Mucosa of rectum (tissue), 2 donors: ENCODE measurements at regions not wholly inside any gene's neighbourhood (a gene's known extent, or its start where the extent isn't known, plus 50 kb on each side); places are given as distances from the start of the nearest gene placed in this dataset.

ENCODE experiments used
- H3K27ac ChIP-seq, 2 donors: one replicate each; pipeline ENCODE4 v1.7.0; 2013; ENCODE audit warnings: inconsistent platforms in 2 of 2, low read depth in 2 of 2, low read length in 2 of 2
- H3K27me3 ChIP-seq, 2 donors: one replicate each; pipeline ENCODE4 v1.7.0; 2013; ENCODE audit warnings: low read length in 2 of 2; ENCODE audit not compliant: control insufficient read depth in 2 of 2, insufficient read depth in 2 of 2
- H3K36me3 ChIP-seq, 2 donors: one replicate each; pipeline ENCODE4 v1.7.0; 2013; ENCODE audit warnings: low read length in 2 of 2; ENCODE audit not compliant: control insufficient read depth in 2 of 2, insufficient read depth in 2 of 2
- H3K4me1 ChIP-seq, 2 donors: one replicate each; pipeline ENCODE4 v1.7.0; 2013; ENCODE audit warnings: low read length in 2 of 2, mild to moderate bottlenecking in 1 of 2; ENCODE audit not compliant: control insufficient read depth in 2 of 2, insufficient read depth in 2 of 2
- H3K4me3 ChIP-seq, 2 donors: one replicate each; pipeline ENCODE4 v1.7.0; 2013; ENCODE audit warnings: low read length in 2 of 2
- H3K9ac ChIP-seq, 2 donors: one replicate each; pipeline ENCODE4 v1.7.0; 2013; ENCODE audit warnings: low read length in 2 of 2, low read depth in 1 of 2, mild to moderate bottlenecking in 1 of 2
- H3K9me3 ChIP-seq, 2 donors: one replicate each; pipeline ENCODE4 v1.7.0; 2013; ENCODE audit warnings: low read length in 2 of 2; ENCODE audit not compliant: control insufficient read depth in 2 of 2
- donor health status: healthy.
- donor health status: Normal muscosa, but diverticular disease.

DNA sequence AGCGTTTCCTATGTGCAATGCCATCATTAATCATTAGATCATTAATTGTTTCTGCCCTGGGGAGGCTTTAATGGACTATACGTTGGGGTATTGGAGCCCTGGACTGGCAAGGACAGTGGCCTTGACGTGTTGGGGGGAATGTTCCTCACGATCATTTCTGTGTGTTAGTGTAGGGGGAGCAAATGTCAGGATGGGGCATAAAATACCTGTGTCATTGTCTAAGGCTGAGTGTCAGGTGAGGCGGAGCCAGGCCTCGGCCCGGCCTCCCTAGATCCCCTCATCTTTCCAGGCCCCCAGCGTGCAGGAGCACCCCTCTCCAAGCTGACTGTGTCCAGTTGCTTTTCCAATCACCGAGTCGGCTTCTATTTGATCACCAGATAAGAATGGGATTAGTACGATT is 346.4 kb upstream of the SHH start:
- Histone ChIP-seq H3K4me3 (no peak overlapping the region), H3K27me3 (peaks cover under 1 to 8% of the 10 kb centered on the region in 2 donors), H3K9me3 (no peaks in the 10 kb centered on the region), H3K27ac (no peak overlapping the region), H3K36me3 (no peaks in the 10 kb centered on the region), H3K4me1 (no peaks in the 10 kb centered on the region), H3K9ac (no peak overlapping the region)

DNA sequence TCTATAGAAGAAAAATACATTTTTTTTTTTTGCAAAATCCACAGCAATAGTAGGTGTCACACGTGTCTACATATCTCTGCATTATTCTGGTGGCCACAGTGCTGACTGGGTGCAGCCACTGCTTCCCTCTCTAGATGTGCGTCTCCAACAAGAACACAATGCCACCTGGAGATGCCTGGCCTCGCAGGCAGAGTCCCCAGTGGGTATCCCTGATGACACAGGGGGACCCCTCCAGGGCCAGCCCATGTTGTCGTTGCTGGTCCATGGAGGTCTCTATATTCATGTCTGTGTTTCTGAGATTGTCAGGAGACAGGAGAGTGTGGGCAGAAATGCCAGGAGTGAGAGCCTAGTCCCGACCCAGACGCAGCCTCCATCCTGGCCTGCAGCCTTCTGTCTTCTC is 345.9 kb upstream of the SHH start:
- no peaks in the 10 kb centered on the region for H3K36me3 ChIP-seq
- H3K4me1 ChIP-seq = no peaks in the 10 kb centered on the region
- H3K9me3 ChIP-seq = no peaks in the 10 kb centered on the region
- no peak overlapping the region for H3K27ac ChIP-seq
- no peak overlapping the region for H3K4me3 ChIP-seq
- peaks cover 0 to 4% of the 10 kb centered on the region in 2 donors for H3K27me3 ChIP-seq
- no peak overlapping the region for H3K9ac ChIP-seq

- H3K4me1 ChIP-seq = no peaks in the 10 kb centered on the region
- H3K9me3 ChIP-seq = no peaks in the 10 kb centered on the region
- H3K27me3 ChIP-seq = peaks cover 0 to 3% of the 10 kb centered on the region in 2 donors
- no peak overlapping the region for H3K27ac ChIP-seq
- no peaks in the 10 kb centered on the region for H3K36me3 ChIP-seq
- no peak overlapping the region for H3K9ac ChIP-seq
- H3K4me3 ChIP-seq = no peak overlapping the region
These were observed 345.2 kb upstream of the SHH start for GRCh38 chr7:156157409-156158012.

GRCh38 chr7:156156734-156157408 is 344.6 kb upstream of the SHH start:
- H3K27ac ChIP-seq = no peak overlapping the region
- H3K9me3 ChIP-seq = no peaks in the 10 kb centered on the region
- H3K4me3 ChIP-seq = no peak overlapping the region
- no peaks in the 10 kb centered on the region for H3K27me3 ChIP-seq
- no peaks in the 10 kb centered on the region for H3K4me1 ChIP-seq
- no peak overlapping the region for H3K9ac ChIP-seq
- no peaks in the 10 kb centered on the region for H3K36me3 ChIP-seq

DNA sequence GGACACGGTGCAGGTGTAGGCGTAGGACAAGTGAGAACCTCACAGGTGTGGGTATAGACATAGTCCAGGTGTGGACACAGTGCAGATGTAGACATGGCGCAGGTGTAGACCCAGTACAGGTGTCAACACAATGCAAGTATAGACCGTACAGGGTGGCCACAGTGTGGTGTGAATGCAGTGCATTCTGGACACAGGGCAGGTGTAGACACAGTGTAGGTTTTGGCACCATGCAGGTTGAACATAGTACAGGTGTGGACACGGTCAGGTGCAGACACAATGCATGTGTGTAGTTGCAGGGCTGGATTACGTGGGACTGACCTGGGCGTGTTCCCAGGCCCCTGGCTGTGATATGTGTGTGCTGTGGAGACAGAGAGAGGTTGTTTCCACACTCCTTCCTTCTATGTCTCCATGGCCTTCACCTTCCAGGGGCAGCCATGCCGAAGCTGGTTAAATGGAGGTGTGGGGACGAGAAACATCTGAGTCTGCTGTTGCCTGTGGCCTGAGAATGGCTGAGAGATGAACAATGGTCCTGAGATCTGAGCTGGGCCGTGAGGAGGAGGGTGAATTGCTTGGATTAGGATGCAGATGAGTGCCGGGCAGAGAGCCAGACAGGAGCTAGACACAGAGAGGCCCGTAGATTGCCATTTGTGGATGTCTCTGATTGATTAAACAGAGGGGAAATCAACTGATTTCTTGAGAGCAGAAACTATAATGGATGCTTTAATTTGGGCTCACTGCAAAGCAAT is 343.9 kb upstream of the SHH start:
- Histone ChIP-seq H3K36me3 (no peaks in the 10 kb centered on the region), H3K4me1 (no peaks in the 10 kb centered on the region), H3K27ac (no peak overlapping the region), H3K9me3 (no peaks in the 10 kb centered on the region), H3K9ac (no peak overlapping the region), H3K4me3 (no peak overlapping the region), H3K27me3 (no peaks in the 10 kb centered on the region)

DNA sequence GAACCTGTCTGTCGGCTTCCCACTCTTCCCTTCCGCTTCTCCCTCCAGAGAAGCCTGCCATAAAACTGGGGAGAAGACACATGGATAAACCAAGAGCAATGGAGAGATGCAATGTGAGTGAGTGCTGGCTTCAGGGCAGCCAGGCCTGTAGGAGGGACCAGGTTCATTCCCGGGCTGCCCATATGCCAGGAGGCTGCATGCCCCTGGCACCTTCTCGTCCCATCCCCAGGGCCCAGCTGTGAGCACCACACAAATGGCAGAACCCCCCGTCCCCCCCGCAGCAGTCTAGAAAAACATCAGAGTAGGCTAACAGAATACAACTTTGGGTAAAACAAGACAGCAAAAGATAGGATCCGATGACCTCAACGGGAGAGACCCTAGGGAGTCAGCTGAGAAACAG is 341.3 kb upstream of the SHH start:
- Histone ChIP-seq H3K4me1 (no peaks in the 10 kb centered on the region), H3K27ac (no peak overlapping the region), H3K27me3 (no peaks in the 10 kb centered on the region), H3K9ac (no peak overlapping the region), H3K36me3 (no peaks in the 10 kb centered on the region), H3K4me3 (no peak overlapping the region), H3K9me3 (no peaks in the 10 kb centered on the region)

GRCh38 chr7:156152390-156152789 is 340.1 kb upstream of the SHH start:
- H3K4me1 ChIP-seq = no peaks in the 10 kb centered on the region
- no peak overlapping the region for H3K4me3 ChIP-seq
- no peak overlapping the region for H3K27ac ChIP-seq
- no peaks in the 10 kb centered on the region for H3K36me3 ChIP-seq
- H3K9ac ChIP-seq = no peak overlapping the region
- H3K27me3 ChIP-seq = no peaks in the 10 kb centered on the region
- H3K9me3 ChIP-seq = no peaks in the 10 kb centered on the region

DNA sequence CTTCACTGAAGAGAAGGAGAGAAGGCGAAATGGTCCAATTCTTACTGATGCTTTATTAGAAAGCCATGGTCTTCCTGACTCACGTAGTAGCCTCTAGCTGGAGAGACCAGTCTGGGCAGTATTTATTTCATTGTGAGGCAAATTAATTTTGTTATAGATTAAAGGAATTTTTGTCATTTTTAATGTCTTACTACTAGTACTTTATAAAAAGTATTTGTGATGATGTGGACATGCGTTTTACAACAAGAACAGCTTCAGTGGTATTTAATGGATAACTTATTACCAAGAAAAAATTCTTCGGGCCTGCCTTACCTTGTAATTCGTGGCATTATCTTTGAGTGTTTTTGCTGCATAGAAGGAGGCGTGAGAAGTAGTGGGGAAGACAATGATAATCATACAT is 339.4 kb upstream of the SHH start:
- Histone ChIP-seq H3K9me3 (no peaks in the 10 kb centered on the region), H3K27ac (no peak overlapping the region), H3K9ac (no peak overlapping the region), H3K4me3 (no peak overlapping the region), H3K4me1 (no peaks in the 10 kb centered on the region), H3K27me3 (no peaks in the 10 kb centered on the region), H3K36me3 (no peaks in the 10 kb centered on the region)

GRCh38 chr7:156151078-156151477 is 338.8 kb upstream of the SHH start:
- H3K9me3 ChIP-seq = no peaks in the 10 kb centered on the region
- no peak overlapping the region for H3K9ac ChIP-seq
- H3K4me1 ChIP-seq = no peaks in the 10 kb centered on the region
- no peaks in the 10 kb centered on the region for H3K36me3 ChIP-seq
- no peak overlapping the region for H3K27ac ChIP-seq
- H3K4me3 ChIP-seq = no peak overlapping the region
- no peaks in the 10 kb centered on the region for H3K27me3 ChIP-seq

GRCh38 chr7:156148995-156149394 is 336.7 kb upstream of the SHH start:
- no peak overlapping the region for H3K27ac ChIP-seq
- no peaks in the 10 kb centered on the region for H3K27me3 ChIP-seq
- H3K36me3 ChIP-seq = no peaks in the 10 kb centered on the region
- no peaks in the 10 kb centered on the region for H3K4me1 ChIP-seq
- no peaks in the 10 kb centered on the region for H3K9me3 ChIP-seq
- H3K9ac ChIP-seq = no peak overlapping the region
- H3K4me3 ChIP-seq = no peak overlapping the region
